Activated CD8-positive, alpha-beta memory T cell treated with anti-CD3 and anti-CD28 coated beads for 1 hour (primary cell): ENCODE measurements at regions not wholly inside any gene's neighbourhood (a gene's known extent, or its start where the extent isn't known, plus 50 kb on each side); places are given as distances from the start of the nearest gene placed in this dataset.
"Not testable (repeated sequence)": the region's sequence is repeated elsewhere in the genome, so short reads cannot be mapped to it uniquely, and the experiment has no call there.

ENCODE experiments used
- DNase-seq, 2 donors: peaks; one replicate each; pipeline ENCODE4 v3.0.0-alpha.2; 2020; ENCODE audit warnings: low read depth in 1 of 2; ENCODE audit errors: extremely low read depth in 1 of 2

DNA sequence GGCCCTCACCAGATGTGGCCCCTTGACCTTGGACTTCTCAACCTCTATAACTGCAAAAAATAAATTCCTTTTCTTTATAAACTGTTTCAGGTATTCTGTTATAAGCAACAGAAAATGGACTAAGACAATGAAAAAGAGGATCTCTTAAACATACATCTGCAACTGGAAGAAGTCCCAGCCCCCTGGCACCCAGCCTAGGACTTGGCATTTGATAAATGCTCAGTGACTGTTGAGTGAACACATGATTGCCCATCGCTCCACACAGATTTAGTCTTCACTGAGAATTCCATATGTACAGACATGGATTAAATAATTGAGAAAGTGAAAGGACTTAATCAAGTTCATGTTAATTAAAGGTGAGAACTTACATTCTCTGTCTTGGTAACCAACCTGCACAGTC is 344.9 kb upstream of the RUNX1 start:
- no peak for DNase-seq

DNA sequence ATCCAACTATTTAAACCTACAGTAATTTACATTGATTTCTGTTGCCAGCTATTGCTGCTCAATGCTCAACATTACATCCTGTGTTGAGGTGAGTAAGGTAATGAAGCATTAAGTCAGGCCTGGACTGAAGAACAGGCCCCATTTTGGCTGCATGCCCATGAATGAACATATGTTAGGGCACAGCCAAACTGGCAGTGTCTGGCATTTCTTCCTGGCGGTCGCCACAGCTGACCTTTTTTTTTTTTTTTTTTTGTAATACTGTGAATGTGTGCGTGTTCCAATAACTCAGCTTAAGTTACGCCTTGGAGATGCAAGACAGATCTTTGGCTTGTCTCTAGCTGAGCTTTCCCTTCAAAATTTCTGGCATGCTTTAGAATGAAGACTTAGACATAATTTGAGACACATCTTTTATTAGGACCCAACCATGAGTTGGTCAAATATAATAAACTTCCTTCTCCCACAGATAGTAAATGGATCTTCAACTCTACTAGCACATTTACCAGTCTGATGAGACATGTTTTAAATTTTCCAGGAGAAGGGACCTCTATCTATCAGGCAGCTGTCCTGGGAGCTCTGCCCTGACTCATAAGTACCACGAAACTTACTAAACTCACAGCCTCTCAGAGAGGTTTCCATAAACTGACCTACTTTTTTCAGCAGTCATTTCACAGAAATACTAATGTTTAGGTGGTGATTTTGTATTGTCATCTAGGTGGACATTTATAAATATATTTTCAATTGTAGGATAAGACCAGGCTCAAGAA is 341.1 kb upstream of the RUNX1 start:
- DNase-seq, result no peak

DNA sequence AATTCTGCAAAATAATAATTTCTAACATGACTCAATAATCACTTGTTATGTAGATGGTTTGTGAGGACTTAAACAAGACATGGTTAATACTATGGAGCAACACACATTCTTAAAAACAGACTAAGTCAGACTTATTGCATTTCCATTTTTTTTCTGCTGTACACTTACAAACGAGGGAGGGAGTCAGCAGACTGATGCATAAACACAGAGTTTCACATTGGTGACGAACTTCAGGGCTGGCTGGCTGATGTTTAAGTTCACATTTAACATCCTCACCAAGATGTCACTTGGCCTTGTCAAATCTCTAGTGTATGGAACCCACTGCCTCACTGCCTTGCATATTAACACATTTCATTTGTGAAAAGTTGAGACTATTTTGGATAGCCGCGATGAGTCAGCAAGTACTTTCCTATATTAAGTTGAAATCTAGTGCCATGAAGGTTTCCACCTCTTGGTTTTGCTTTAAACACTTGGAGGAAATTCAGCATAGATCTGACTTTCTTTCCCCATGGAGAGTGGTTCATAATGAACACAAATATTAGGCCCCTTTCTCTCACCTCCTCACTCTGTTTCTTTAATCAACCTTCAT is 337.5 kb upstream of the RUNX1 start:
- no peak for DNase-seq

DNA sequence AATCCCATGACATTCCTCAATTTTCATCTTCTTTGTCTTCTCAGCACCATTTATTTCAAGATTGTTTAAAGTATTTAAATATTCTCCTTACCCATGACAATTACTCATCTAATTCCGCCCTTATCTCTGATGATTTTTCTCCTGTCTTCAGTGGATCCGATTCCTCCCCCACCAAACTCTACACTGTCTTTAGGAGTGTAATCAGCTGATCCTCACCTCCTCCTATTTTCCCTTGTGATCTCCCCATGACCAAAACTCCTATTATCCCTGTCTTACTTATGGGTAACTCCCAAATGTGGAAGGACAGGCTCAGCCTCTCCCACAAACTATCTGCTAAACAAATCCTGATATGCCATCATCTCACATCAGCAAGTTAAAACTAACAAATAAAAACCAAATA is 335.3 kb upstream of the RUNX1 start:
- no peak for DNase-seq

DNA sequence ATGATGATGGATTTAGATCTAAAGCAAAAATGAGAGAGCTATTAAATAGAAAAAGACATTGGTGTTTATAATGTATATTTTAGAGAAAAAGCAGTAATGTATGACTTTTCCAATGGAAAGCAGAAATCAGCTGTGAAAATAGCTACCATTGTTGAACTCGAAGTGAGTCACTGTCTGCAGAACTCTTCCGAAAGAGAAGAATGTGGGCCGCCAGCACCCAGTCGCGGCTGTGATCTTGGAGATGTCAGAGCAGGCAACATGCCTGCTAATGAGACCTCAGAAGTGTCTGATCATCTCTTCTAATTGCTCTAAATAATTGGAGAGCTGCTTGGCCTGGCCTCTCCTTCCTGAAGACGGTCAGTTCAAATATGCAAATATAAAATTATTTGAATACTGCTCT is 333.6 kb upstream of the RUNX1 start:
- DNase-seq, result no peak

DNA sequence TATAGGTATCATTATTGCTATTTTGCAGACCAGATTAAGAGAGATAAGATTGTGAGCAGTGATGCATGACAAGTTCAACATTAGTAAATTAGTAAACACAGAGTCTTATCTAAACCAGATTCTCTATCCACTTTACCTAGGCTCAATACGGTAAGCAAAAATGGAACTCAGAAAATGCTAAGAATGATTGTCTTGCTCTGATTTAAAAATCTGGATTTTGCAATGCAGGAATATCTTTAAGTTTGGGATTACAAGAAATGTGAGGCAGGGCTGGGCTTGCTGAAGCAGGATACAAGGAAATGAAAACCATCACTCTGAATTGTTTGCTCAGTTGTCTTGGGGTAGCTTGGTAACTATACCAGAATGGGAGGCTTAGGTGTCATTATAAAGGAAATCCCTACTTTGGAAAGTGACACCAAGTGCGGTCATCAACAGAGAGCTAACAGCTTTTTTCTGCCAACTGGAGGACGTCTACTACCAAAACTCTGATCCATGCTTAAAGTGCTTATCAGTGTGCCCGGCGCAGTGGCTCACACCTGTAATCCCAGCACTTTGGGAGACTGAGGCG is 332.7 kb upstream of the RUNX1 start:
- DNase-seq, result no peak

DNA sequence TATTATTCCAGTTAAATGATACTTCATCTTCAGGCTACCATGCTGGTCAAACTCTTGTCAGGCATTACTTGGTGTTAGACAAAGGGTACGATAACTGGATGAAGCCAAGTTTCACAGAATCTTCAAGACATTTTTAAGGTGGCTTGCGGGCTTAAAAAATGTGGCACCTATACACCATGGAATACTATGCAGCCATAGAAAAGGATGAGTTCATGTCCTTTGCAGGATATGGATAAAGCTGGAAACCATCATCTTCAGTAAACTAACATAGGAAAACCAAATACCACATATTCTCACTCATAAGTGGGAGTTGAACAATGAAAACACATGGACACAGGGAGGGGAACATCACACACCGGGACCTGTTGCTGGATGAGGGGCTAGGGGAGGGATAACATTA is 331.2 kb upstream of the RUNX1 start:
- DNase-seq, result not testable (repeated sequence)

DNA sequence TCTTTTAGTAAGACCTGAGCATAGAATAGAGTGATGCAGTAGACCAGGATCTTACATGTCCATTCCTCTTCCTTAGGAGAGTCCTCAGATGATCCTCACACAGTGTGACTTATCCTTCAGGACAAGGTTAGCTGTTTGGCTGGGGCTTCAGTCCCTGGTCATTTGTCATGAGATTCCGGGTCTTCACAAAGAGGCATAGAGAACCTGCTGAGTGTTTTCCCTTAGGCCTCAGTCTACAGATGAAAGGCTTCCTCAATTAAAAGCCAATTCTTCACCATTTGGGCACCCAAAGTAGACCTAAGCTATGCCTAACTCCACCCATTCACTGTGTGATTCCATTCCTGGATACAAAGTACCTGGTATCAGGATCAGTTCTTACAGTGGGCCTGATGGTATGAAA is 329.8 kb upstream of the RUNX1 start:
- no peak for DNase-seq

DNA sequence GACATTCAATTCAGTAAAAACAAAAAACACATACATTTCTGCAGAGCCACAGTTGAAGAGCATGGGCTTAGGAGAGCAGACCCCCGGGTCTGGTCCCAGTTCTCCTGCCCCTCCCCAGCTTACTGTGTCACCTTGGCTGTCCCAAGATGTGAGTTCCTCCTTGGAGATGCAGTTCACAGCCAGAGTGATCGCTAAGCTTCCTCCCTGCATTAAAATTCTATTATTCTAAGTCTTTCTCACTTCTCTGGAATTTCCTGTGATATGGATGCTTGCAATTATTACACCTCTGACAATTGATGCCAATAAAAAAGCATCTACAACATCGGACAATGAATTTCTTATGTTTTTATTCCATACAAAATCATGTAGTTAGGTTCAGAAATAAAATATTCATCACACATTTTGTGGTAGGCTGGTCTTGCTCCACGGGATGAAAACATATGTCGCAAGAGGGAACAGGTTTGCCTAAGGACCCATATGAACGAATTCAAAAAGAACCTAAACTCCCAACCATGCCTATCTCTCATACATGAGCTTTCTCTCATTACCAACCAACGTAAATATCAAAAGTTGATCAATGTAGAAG is 328.5 kb upstream of the RUNX1 start:
- DNase-seq, result no peak

DNA sequence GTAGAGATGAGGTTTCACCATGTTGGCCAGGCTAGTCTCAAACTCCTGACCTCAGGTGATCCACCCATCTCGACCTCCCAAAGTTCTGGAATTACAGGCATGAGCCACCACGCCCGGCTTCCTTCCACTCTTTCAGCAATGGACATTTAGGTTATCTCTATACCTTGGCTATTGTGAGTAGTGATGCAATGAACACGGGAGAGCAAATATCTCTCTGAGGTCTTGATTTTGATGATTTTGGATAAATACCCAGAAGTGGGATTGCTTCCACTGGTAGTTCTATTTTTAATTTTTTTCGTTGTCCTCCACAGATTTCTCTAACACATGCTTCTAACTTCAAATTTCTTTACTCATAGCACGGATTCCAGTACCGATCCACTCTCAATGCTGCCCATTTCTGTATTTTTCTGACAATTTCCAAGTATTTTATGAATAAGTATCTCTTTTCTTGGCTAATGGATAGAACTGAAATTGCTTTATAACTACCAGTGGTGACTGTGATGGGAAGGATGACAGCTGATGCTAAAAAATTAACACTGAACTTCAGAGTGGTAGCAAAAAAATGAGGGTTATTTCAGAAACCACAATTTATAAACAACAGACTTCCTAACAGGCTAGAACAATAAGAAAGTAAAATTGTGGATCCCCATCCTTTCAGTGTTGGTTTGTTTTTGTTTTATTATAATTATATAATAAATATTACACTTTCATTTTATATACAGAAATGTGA is 327.5 kb upstream of the RUNX1 start:
- DNase-seq, result no peak

DNA sequence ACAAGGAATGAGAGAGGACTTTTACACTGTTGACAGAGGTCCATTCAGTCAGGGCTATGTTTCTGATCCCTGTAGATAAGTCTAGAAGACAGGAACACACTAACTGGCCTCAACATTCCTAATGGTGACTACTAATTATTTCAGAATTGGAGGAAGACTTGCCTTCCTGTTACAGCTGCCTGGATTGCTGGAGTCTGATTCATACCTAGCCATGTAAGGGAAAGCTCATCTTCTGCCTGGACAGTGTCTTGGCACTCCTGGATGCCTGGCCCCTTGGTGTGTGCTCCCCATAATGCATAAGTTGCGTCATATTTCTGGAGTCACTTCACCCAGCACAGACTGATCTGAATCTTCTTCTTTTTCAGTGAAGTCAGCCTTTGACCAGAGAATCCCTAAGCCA is 326.0 kb upstream of the RUNX1 start:
- DNase-seq, result no peak

DNA sequence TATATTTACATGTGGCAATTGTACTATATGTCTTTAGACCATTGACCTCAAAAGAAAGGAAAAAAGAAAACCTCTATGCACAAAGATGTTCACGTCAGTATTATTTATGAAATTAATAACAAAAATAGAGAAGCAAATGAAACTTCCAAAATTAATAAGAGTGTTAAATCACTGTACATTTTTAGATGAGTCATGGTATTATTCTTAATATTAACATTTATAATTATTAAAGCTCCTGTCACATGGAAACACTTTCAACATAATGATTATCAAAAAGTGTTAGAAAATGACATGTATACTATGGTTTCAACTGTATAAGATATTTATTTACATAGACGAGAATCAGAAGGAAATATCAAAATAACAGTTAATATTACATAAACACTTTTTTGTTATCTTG is 324.9 kb upstream of the RUNX1 start:
- no peak for DNase-seq

DNA sequence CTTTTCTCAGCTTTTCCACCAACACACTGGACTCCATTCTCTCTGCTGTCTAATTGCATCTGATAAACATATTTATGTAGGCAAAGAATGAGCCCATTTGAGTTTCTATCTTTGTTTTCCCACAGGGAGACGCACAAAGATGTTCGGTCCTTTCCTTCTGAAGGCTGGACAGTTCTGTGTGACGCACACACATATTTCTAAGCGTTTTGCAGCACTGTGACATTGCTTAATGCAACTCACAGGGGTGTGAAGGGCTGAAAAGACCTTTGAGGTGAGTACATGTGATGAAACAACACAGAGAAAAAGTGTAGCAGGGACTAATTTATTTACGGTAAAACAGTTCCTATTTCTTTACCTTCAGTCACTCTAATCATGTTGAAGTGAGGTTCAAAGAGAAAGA is 323.1 kb upstream of the RUNX1 start:
- DNase-seq, result no peak

DNA sequence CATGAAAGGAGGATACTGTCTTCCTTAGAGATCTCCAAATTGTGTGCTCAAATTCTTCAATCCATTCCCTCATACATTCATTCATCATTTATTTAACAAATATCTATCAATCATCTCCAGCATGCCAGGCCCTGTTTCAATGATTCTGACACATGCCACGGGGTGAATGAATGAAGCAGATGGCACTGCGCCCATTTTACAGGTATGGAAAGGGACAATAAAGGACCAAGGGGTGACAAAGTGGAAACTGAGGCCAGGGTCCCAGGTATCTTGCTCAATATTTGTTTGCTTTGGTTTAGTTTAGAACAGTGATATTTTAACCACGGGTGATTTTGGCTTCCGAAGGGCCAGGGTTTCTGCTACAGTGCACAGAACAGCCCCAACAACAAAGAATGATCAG is 321.6 kb upstream of the RUNX1 start:
- no peak for DNase-seq

DNA sequence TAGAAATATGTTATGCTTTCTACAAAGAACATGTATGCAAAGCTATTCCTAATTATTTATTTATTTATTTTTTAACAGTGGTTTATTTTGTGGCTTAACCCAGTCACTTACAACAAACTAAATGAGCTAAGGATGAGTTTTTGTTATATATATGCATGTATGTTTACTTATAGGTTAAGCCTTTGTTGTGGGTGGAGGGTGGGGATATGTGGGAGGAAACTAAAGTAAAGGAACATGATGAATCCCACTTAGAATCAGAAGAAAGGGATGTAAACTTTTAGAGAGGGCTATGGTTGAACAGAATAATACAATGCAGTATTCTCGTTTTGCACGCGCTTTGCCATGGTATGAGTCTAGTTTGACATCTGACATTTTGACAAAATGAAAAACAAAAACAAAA is 321.0 kb upstream of the RUNX1 start:
- no peak for DNase-seq

DNA sequence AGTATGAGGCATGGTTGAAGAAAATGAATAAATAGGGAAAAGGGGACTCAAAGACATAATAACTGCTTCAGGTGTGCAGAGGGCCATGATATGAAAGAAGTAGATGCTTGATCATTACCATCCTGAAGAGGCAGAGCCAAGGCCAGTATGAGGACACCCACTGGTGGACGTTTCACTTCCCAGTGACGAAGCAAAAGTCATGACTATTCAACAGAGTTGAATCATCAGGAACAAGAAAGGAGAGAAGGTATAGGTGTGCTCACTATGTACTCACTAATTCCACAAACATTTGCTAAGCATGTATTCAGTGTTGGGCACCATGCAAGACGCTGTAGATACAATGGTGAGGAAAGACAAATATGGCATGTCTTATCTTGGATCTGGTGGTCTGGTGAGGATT is 319.2 kb upstream of the RUNX1 start:
- no peak for DNase-seq

DNA sequence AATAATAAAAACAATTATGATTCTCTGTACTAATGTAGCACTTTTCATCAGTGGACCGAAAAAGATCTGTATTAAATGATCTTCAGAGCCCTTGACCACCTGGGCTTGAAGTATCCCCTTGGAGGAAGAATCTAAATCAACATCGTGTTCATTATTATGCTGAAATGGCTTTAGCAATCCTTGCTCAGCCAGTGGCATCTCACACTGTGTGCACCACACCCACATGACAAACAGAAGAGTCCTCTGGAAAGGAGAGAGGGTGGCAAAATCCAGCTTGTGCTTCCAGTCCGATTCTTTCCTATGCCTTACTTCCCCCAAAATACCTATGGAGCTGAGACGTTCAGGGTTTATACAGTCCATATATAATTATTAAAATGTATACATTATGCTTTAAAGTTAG is 318.5 kb upstream of the RUNX1 start:
- DNase-seq, result no peak

DNA sequence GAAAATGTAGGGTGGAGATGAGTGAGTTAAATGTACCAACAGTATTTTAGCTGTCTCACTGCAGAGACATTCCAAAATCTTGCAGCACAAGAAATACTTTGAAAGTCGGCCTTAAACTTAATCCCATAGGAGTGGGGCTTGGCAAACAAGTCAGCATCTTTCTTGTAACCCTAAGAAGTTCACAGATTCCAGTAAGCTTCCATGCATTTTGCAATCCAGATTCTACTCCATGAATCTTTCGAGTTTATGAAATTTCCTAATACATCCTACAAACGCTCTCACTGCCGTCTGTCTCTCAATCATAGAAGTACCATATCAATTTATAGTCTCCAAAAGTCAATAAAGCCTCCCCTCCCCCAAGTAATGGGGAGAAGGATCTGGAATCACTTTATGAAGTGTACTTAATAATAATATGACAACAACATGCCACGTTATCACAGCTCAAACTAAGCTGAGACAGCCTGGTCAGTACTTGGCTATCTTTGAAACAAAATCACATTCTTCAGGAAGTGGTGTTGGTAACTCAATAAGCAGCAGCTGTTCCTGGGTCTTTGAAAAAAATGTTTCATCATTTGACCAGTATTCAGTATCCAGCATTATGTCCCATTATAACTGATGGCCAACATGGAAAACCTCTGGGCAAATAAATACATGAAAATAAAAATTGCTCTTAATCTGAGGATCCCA is 317.4 kb upstream of the RUNX1 start:
- DNase-seq, result no peak

DNA sequence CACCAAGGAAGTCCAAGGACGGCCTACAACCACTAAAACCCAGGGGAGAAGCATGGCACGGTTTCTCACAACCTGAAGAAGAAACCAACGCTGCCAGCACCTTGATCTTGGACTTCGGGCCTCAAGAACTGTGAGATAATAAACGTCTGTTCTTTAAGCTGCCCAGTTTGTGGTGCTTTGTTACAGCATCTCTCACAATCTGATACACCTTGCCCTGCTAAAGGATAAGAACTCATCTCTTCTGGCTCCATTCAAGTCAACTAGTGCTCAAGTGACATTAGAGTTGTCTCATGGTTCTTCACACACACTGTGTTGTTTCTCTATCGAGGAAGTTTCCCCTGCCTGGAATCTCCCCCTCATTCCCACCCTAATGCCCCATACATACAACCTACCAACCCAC is 314.4 kb upstream of the RUNX1 start:
- DNase-seq, result no peak

DNA sequence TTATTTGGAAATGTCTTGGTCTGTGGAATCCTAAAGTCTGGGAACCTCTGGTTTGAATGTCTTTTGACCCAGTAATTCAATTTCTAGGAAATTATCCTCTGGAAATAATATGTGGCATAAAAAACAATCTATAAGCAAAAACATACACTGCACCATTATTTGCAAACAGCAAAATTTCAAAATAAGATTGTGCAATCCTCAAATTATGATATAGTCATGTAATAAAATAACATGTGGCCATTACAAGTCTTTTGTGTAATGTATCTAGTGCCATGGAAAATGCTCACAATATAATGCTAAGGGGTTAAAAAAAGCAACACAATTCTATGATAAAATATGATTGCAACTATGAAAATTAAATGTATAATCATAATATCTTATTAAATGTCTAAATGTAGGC is 312.9 kb upstream of the RUNX1 start:
- no peak for DNase-seq
